H1 (cell line): ENCODE measurements at regions not wholly inside any gene's neighbourhood (a gene's known extent, or its start where the extent isn't known, plus 50 kb on each side); places are given as distances from the start of the nearest gene placed in this dataset.

Experiments
- CTCF ChIA-PET: fragments of 300-600 bp; sonication (Branson Sonifier 250); formaldehyde crosslinking; loops from one replicate; lab custom pipeline; 2021; ENCODE audit not compliant: partially characterized antibody; lab: Charles Lee
- POLR2A ChIA-PET: fragments of 300-600 bp; sonication (Branson Sonifier 250); formaldehyde crosslinking; loops from one replicate; lab custom pipeline; 2021; ENCODE audit warnings: inconsistent platforms; ENCODE audit not compliant: partially characterized antibody; lab: Charles Lee
- DNase-seq, 2 experiments: peaks; one replicate each; pipeline versions ENCODE4 v3.0.0 to v3.0.0-alpha.2; 2010 to 2022; ENCODE audit warnings: low spot score in 2 of 2, low read depth in 1 of 2, mixed read lengths in 1 of 2
- FAIRE-seq: peaks from 2 replicates; lab custom pipeline; 2011; peaks lifted over from hg19 to GRCh38; lab: Jason Lieb, UNC
- H2AFZ ChIP-seq: 2 replicates; pipeline ENCODE4 v1.8.1; 2012; ENCODE audit warnings: low read length, inconsistent platforms
- H2AK5ac ChIP-seq: 2 replicates; pipeline ENCODE4 v1.6.1; 2013; ENCODE audit warnings: low read depth, low read length
- H2BK120ac ChIP-seq: replicated peaks from 2 replicates; pipeline ENCODE3; 2013; ENCODE audit warnings: low read depth, low read length, inconsistent platforms
- H2BK12ac ChIP-seq: 2 replicates; pipeline ENCODE4 v1.6.1; 2013; ENCODE audit warnings: low read depth, low read length
- H2BK15ac ChIP-seq: 2 replicates; pipeline ENCODE4 v1.6.1; 2013; ENCODE audit warnings: low read length
- H2BK20ac ChIP-seq: 2 replicates; pipeline ENCODE4 v1.6.1; 2013; ENCODE audit warnings: low read length
- H2BK5ac ChIP-seq: 2 replicates; pipeline ENCODE4 v1.6.1; 2013; ENCODE audit warnings: low read depth, low read length
- H3K14ac ChIP-seq: 2 replicates; pipeline ENCODE4 v1.6.1; 2013; ENCODE audit warnings: inconsistent platforms; ENCODE audit not compliant: insufficient read length
- H3K18ac ChIP-seq: 2 replicates; pipeline ENCODE4 v1.6.1; 2013; ENCODE audit warnings: low read length; ENCODE audit errors: extremely low read depth
- H3K23ac ChIP-seq: 2 replicates; pipeline ENCODE4 v1.6.1; 2013; ENCODE audit warnings: inconsistent platforms; ENCODE audit not compliant: insufficient read length
- H3K23me2 ChIP-seq: 2 replicates; pipeline ENCODE4 v1.6.1; 2013; ENCODE audit warnings: low read depth, low read length
- H3K27ac ChIP-seq: 2 replicates; pipeline ENCODE4 v1.6.1; 2011; ENCODE audit warnings: low read depth, low read length, inconsistent platforms
- H3K27me3 ChIP-seq, 4 experiments: replicated peaks in 1 of 4; 1 replicate in 1 of 4; 2 replicates in 3 of 4; pipeline versions ENCODE4 v1.6.1 to v1.8.1; 2011 to 2013; ENCODE audit warnings: low read length in 3 of 4, mild to moderate bottlenecking in 3 of 4, inconsistent platforms in 2 of 4, mixed read lengths in 2 of 4, moderate library complexity in 1 of 4; ENCODE audit not compliant: control insufficient read depth in 3 of 4, insufficient read depth in 3 of 4; ENCODE audit errors: extremely low read depth in 1 of 4
- H3K36me3 ChIP-seq, 4 experiments: 2 replicates each; pipeline versions ENCODE4 v1.6.1 to v1.8.1; 2011 to 2013; ENCODE audit warnings: mild to moderate bottlenecking in 4 of 4, low read length in 3 of 4, moderate library complexity in 2 of 4, control low read depth in 1 of 4, inconsistent platforms in 1 of 4; ENCODE audit not compliant: insufficient read depth in 4 of 4, control insufficient read depth in 2 of 4
- H3K4ac ChIP-seq: replicated peaks from 2 replicates; pipeline ENCODE3; 2013; ENCODE audit warnings: low read length, low read depth, mixed read lengths, inconsistent platforms; ENCODE audit not compliant: insufficient read length
- H3K4me1 ChIP-seq, 4 experiments: replicated peaks in 1 of 4; 1 replicate in 1 of 4; 2 replicates in 3 of 4; pipeline versions ENCODE4 v1.6.1 to v1.8.1; 2011 to 2013; ENCODE audit warnings: low read length in 3 of 4, inconsistent platforms in 2 of 4, mixed read lengths in 1 of 4; ENCODE audit not compliant: insufficient read depth in 4 of 4, control insufficient read depth in 3 of 4
- H3K4me2 ChIP-seq, 2 experiments: 2 replicates each; pipeline versions ENCODE4 v1.6.1 to v1.8.1; 2011 to 2013; ENCODE audit warnings: low read depth in 2 of 2, low read length in 2 of 2, control low read depth in 1 of 2, inconsistent platforms in 1 of 2, mild to moderate bottlenecking in 1 of 2; ENCODE audit not compliant: insufficient read depth in 1 of 2
- H3K4me3 ChIP-seq, 4 experiments: fragments of 200-600, 300-600 bp in 1 of 4; sonication (generic), shearing (Covaris generic), sonication (Bioruptor Twin) in 1 of 4; 2 replicates each; pipeline versions ENCODE4 v1.5.1 to v1.8.1; 2011 to 2016; ENCODE audit warnings: low read length in 4 of 4, low read depth in 3 of 4, control low read depth in 2 of 4, inconsistent platforms in 2 of 4, mild to moderate bottlenecking in 2 of 4, mixed read lengths in 1 of 4, moderate library complexity in 1 of 4; ENCODE audit not compliant: insufficient read depth in 2 of 4; ENCODE audit errors: extremely low read depth in 1 of 4
- H3K56ac ChIP-seq: replicated peaks from 2 replicates; pipeline ENCODE3; 2013; ENCODE audit warnings: low read depth, mild to moderate bottlenecking, mixed read lengths, low read length, inconsistent platforms; ENCODE audit not compliant: insufficient read length
- H3K79me1 ChIP-seq: 2 replicates; pipeline ENCODE4 v1.6.1; 2013; ENCODE audit warnings: low read depth, low read length, control low read depth
- H3K79me2 ChIP-seq, 2 experiments: 2 replicates each; pipeline versions ENCODE4 v1.6.1 to v1.8.1; 2012 to 2013; ENCODE audit warnings: low read length in 2 of 2, mild to moderate bottlenecking in 2 of 2, inconsistent platforms in 1 of 2; ENCODE audit not compliant: insufficient read depth in 2 of 2, control insufficient read depth in 1 of 2
- H3K9ac ChIP-seq, 4 experiments: replicated peaks in 1 of 4; 1 replicate in 1 of 4; 2 replicates in 3 of 4; pipeline versions ENCODE4 v1.6.1 to v1.8.1; 2011 to 2013; ENCODE audit warnings: low read depth in 3 of 4, low read length in 3 of 4, control low read depth in 2 of 4, mild to moderate bottlenecking in 2 of 4, moderate library complexity in 2 of 4, inconsistent platforms in 1 of 4; ENCODE audit errors: extremely low read depth in 1 of 4
- H3K9me3 ChIP-seq, 2 experiments: 2 replicates each; pipeline versions ENCODE4 v1.6.1 to v1.8.1; 2012 to 2013; ENCODE audit warnings: mild to moderate bottlenecking in 2 of 2, moderate library complexity in 2 of 2, control low read depth in 1 of 2, inconsistent platforms in 1 of 2, low read depth in 1 of 2, low read length in 1 of 2, mixed read lengths in 1 of 2; ENCODE audit not compliant: insufficient read depth in 2 of 2
- H4K20me1 ChIP-seq, 2 experiments: replicated peaks in 1 of 2; 2 replicates each; pipeline versions ENCODE3 to v1.8.1; 2011 to 2013; ENCODE audit warnings: inconsistent platforms in 2 of 2, low read length in 2 of 2, mild to moderate bottlenecking in 1 of 2; ENCODE audit not compliant: insufficient read depth in 2 of 2, control insufficient read depth in 1 of 2
- H4K5ac ChIP-seq: 2 replicates; pipeline ENCODE4 v1.6.1; 2013; ENCODE audit warnings: low read length, low read depth, mixed read lengths, inconsistent platforms; ENCODE audit not compliant: insufficient read length
- H4K8ac ChIP-seq: 2 replicates; pipeline ENCODE4 v1.8.0; 2013; ENCODE audit warnings: mild to moderate bottlenecking, moderate library complexity, low read length, inconsistent platforms; ENCODE audit not compliant: insufficient read depth; ENCODE audit errors: extremely low read depth
- H4K91ac ChIP-seq: replicated peaks from 2 replicates; pipeline ENCODE3; 2013; ENCODE audit warnings: low read length, mixed read lengths, inconsistent platforms; ENCODE audit not compliant: insufficient read length
- BACH1 ChIP-seq: IDR thresholded peaks from 2 replicates; pipeline ENCODE4 v1.6.1; 2012; ENCODE audit warnings: low read length, improper control_type of control experiment
- BRCA1 ChIP-seq: IDR thresholded peaks from 2 replicates; pipeline ENCODE4 v1.6.1; 2012; ENCODE audit warnings: low read depth, low read length, improper control_type of control experiment
- CEBPB ChIP-seq: IDR thresholded peaks from 2 replicates; pipeline ENCODE4 v1.6.1; 2012; ENCODE audit warnings: low read depth, low read length
- CREB1 ChIP-seq: IDR thresholded peaks from 2 replicates; pipeline ENCODE4 v1.6.1; 2012; ENCODE audit warnings: inconsistent platforms
- FOSL1 ChIP-seq: IDR thresholded peaks from 2 replicates; pipeline ENCODE4 v1.6.1; 2011; ENCODE audit warnings: mild to moderate bottlenecking, low read depth, low read length, moderate library complexity; ENCODE audit not compliant: insufficient read depth
- MAFK ChIP-seq: IDR thresholded peaks from 2 replicates; pipeline ENCODE4 v1.6.1; 2012; ENCODE audit warnings: low read depth, mild to moderate bottlenecking, improper control_type of control experiment, low read length
- POU5F1 ChIP-seq: IDR thresholded peaks from 2 replicates; pipeline ENCODE4 v1.6.1; 2011; ENCODE audit warnings: low read depth, mild to moderate bottlenecking, low read length, moderate library complexity
- SAP30 ChIP-seq: fragments of 300-600 bp; sonication (generic); IDR thresholded peaks from 2 replicates; pipeline ENCODE4 v1.7.1; 2012; ENCODE audit warnings: low read length, moderate library complexity, mild to moderate bottlenecking, inconsistent platforms; ENCODE audit not compliant: insufficient read depth, insufficient replicate concordance
- SP2 ChIP-seq: IDR thresholded peaks from 2 replicates; pipeline ENCODE4 v1.6.1; 2012; ENCODE audit warnings: mild to moderate bottlenecking, low read length, inconsistent platforms
- SP4 ChIP-seq: IDR thresholded peaks from 2 replicates; pipeline ENCODE4 v1.6.1; 2012; ENCODE audit warnings: low read length, inconsistent platforms
- YY1 ChIP-seq: IDR thresholded peaks from 2 replicates; pipeline ENCODE4 v1.6.1; 2011; ENCODE audit warnings: low read depth, mild to moderate bottlenecking, low read length
- WGBS, 2 experiments: shearing (Covaris generic) in 1 of 2; methylation state at CpG; one replicate each; pipeline versions ENCODE4 v1.1.6 to v1.1.7; 2013 to 2015; ENCODE audit warnings: low lambda C conversion rate in 2 of 2, mixed read lengths in 2 of 2, inconsistent platforms in 1 of 2, low coverage in 1 of 2, missing lambda C conversion rate in 1 of 2; ENCODE audit not compliant: insufficient replicate concordance in 2 of 2, insufficient coverage in 1 of 2, insufficient read length in 1 of 2; ENCODE audit errors: extremely low coverage in 1 of 2, missing lambda C conversion rate in 1 of 2; 5-methylcytosine and 5-hydroxymethylcytosine counted together

- no peak overlapping the region for H3K4me3 ChIP-seq
- no peaks in the 10 kb centered on the region for H3K79me1 ChIP-seq
- H4K91ac ChIP-seq, result no peak overlapping the region
- no peak overlapping the region for H3K4me2 ChIP-seq
- no peak overlapping the region for H3K9ac ChIP-seq
- H2BK12ac ChIP-seq, result no peak overlapping the region
- no peak overlapping the region for H2BK5ac ChIP-seq
- H2AFZ ChIP-seq, result no peak overlapping the region
- no peaks in the 10 kb centered on the region for H3K4me1 ChIP-seq
- H2BK120ac ChIP-seq, result no peak overlapping the region
- H3K56ac ChIP-seq, result no peak overlapping the region
- H4K8ac ChIP-seq, result no peak overlapping the region
- CTCF ChIA-PET, result interaction anchor here (1.9 to 2.5 kb wide), 2 partner anchors 10 to 16 kb away, joined by 5 to 8 read pairs; no protein-coding TSS in a partner anchor
- H3K4ac ChIP-seq, result no peak overlapping the region
- H3K14ac ChIP-seq, result no peak overlapping the region
- peaks cover 4 to 15% of the 10 kb centered on the region in 2 experiments; a peak in 3 of 4 replicates for H3K9me3 ChIP-seq
- H2BK20ac ChIP-seq, result no peak overlapping the region
- H2BK15ac ChIP-seq, result no peak overlapping the region
- no peaks in the 10 kb centered on the region for H3K79me2 ChIP-seq
- H3K27me3 ChIP-seq, result no peaks in the 10 kb centered on the region
- TF ChIP-seq FOSL1 (no peak), BACH1 (no peak), SP4 (no peak), SP2 (no peak), MAFK (no peak), CREB1 (no peak), YY1 (no peak), POU5F1 (no peak), BRCA1 (no peak), SAP30 (no peak), CEBPB (no peak)
- TF ChIP-seq, all 59 proteins: peak for 0
- POLR2A ChIA-PET, result no interaction called here
- DNase-seq (no peak), FAIRE-seq (no peak)
- Histone ChIP-seq H2AK5ac (no peak overlapping the region), H3K36me3 (no peaks in the 10 kb centered on the region; a peak in 1 of 8 replicates), H3K18ac (no peak overlapping the region), H3K23me2 (no peaks in the 10 kb centered on the region), H3K27ac (no peak overlapping the region), H3K23ac (no peak overlapping the region), H4K5ac (no peak overlapping the region), H4K20me1 (no peaks in the 10 kb centered on the region)
- WGBS, 2 experiments, result 100% methylated on average over 1 of the region's 1 CpG; no CpG with 5 or more reads in 1 of the 2 experiments
Measured at GRCh38 chr2:220531216-220531615, 903.8 kb downstream of the SLC4A3 start.
